HUES48 (cell line): ENCODE measurements at regions not wholly inside any gene's neighbourhood (a gene's known extent, or its start where the extent isn't known, plus 50 kb on each side); places are given as distances from the start of the nearest gene placed in this dataset.

Experiments
- H3K27ac ChIP-seq: one replicate; pipeline ENCODE4 v1.7.0; 2013; ENCODE audit warnings: low read depth, low read length, inconsistent platforms
- H3K27me3 ChIP-seq: 2 replicates; pipeline ENCODE4 v1.6.1; 2013; ENCODE audit warnings: mild to moderate bottlenecking, low read length; ENCODE audit not compliant: control insufficient read depth, insufficient read depth
- H3K36me3 ChIP-seq: 2 replicates; pipeline ENCODE4 v1.6.1; 2013; ENCODE audit warnings: low read length; ENCODE audit not compliant: control insufficient read depth, insufficient read depth
- H3K4me1 ChIP-seq: 2 replicates; pipeline ENCODE4 v1.6.1; 2013; ENCODE audit warnings: mild to moderate bottlenecking, low read length; ENCODE audit not compliant: control insufficient read depth, insufficient read depth
- H3K4me3 ChIP-seq: 2 replicates; pipeline ENCODE4 v1.5.1; 2013; ENCODE audit warnings: mild to moderate bottlenecking, low read depth, low read length
- H3K9ac ChIP-seq: 2 replicates; pipeline ENCODE4 v1.6.1; 2013; ENCODE audit warnings: mild to moderate bottlenecking, low read depth, low read length, moderate library complexity
- H3K9me3 ChIP-seq: 2 replicates; pipeline ENCODE4 v1.6.1; 2013; ENCODE audit warnings: low read length; ENCODE audit not compliant: control insufficient read depth, insufficient read depth

- no peak overlapping the region for H3K9ac ChIP-seq
- no peak overlapping the region for H3K4me3 ChIP-seq
- H3K9me3 ChIP-seq, result no peaks in the 10 kb centered on the region
- H3K36me3 ChIP-seq, result no peaks in the 10 kb centered on the region
- no peaks in the 10 kb centered on the region for H3K27me3 ChIP-seq
- H3K27ac ChIP-seq, result no peak overlapping the region
- H3K4me1 ChIP-seq, result no peaks in the 10 kb centered on the region
These were observed 185.4 kb downstream of the SEC14L1 start for GRCh38 chr17:77326076-77326591.

DNA sequence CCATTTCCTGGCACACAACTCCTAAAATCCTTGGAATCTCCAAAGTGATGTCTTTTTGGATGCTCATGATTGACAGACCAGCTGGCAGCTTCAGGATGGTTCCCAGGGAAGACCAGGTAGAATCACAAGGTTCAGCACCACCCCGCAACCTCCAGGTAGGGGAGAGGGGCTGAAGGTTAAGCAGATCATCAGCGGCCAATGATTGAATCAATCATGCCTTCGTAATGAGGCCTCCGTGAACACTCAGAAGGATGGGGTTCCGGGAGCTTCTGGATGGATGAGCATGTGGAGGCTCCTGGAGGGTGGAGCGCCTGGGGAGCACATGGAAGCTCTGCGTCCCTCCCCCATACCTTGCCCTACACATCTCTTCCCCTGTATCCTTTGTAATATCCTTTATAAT is 185.9 kb downstream of the SEC14L1 start:
- H3K9ac ChIP-seq, result no peak overlapping the region

GRCh38 chr17:77327181-77327565 is 186.4 kb downstream of the SEC14L1 start:
- no peak overlapping the region for H3K9ac ChIP-seq
- H3K4me1 ChIP-seq, result no peaks in the 10 kb centered on the region
- H3K27ac ChIP-seq, result no peak overlapping the region
- H3K27me3 ChIP-seq, result no peaks in the 10 kb centered on the region
- H3K9me3 ChIP-seq, result no peaks in the 10 kb centered on the region
- H3K4me3 ChIP-seq, result no peak overlapping the region
- no peaks in the 10 kb centered on the region for H3K36me3 ChIP-seq

More for the DNA sequence above, 185.9 kb downstream of the SEC14L1 start:
- Histone ChIP-seq H3K27me3 (no peaks in the 10 kb centered on the region), H3K36me3 (no peaks in the 10 kb centered on the region), H3K9me3 (no peaks in the 10 kb centered on the region), H3K27ac (no peak overlapping the region), H3K4me3 (no peak overlapping the region), H3K4me1 (no peaks in the 10 kb centered on the region)

DNA sequence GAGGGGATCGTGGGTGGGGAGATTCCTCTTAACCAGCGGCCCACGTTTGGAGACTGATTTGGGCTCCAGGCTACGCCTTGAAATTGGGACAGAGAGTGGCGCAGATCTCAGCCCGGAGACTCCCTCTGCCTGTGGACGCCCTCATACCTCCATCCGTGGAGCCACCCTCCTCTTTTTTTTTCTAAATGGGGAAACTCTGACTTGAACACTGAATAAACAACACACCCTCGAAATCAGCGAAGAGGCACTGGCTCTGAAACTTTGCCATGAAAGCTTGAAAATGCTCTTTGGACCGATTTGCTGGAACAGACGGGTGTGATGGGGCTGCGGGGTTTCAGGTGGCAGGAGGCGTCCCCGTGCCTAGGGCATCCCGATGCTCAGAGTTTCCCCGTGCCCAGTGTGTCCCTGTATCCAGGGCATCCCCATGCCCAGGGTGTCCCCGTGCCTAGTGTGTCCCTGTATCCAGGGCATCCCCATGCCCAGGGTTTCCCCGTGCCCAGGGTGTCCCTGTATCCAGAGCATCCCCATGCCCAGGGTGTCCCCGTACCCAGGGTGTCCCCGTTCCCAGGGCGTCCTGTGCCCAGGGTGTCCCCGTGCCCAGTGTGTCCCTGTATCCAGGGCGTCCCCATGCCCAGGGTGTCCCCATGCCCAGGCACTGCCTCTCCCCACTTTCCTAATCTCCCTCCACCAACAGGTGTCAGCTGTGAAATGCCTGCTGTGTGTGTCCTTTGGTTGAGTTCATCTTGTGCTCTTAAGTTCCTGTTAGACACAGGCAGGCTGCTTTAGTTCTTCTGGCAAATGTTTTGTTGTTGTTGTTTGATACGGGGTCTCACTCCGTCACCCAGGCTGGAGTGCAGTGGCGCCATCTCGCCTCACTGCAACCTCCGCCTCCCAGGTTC is 187.0 kb downstream of the SEC14L1 start:
- no peak overlapping the region for H3K9ac ChIP-seq
- no peaks in the 10 kb centered on the region for H3K4me1 ChIP-seq
- H3K4me3 ChIP-seq, result no peak overlapping the region
- no peaks in the 10 kb centered on the region for H3K27me3 ChIP-seq
- no peak overlapping the region for H3K27ac ChIP-seq
- H3K9me3 ChIP-seq, result no peaks in the 10 kb centered on the region
- no peaks in the 10 kb centered on the region for H3K36me3 ChIP-seq

- H3K27ac ChIP-seq, result no peak overlapping the region
- H3K27me3 ChIP-seq, result no peaks in the 10 kb centered on the region
- H3K9ac ChIP-seq, result no peak overlapping the region
- H3K36me3 ChIP-seq, result no peaks in the 10 kb centered on the region
- no peak overlapping the region for H3K4me3 ChIP-seq
- H3K9me3 ChIP-seq, result no peaks in the 10 kb centered on the region
- no peaks in the 10 kb centered on the region for H3K4me1 ChIP-seq
These were observed 188.3 kb downstream of the SEC14L1 start for GRCh38 chr17:77328823-77329740.

GRCh38 chr17:77329741-77330531 is 189.2 kb downstream of the SEC14L1 start:
- no peak overlapping the region for H3K4me3 ChIP-seq
- H3K4me1 ChIP-seq, result no peaks in the 10 kb centered on the region
- no peak overlapping the region for H3K9ac ChIP-seq

DNA sequence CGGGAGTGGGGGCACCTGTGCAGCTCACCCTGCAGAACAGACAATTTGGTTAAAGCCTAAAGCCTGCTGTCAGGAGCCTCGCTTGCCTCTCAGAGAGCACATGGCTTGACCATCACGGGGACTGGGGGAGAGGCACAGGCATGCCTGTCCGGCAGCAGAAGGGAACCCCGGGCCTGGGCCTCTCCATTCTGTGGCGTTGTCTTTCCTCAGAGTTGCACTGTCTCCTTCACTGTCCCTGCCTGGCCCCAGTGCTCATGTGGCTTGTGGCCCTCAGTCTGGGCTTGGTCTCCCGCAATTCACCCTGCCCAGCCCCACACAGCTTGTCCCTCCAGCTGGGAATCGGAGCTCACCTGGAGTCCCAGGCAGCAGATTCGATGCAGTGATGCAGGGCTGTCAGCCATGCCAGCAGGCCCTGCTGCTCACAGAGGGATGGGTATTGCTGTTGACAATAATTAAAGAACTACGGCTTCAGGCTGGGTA is 189.9 kb downstream of the SEC14L1 start:
- Histone ChIP-seq H3K27me3 (no peaks in the 10 kb centered on the region), H3K4me3 (no peak overlapping the region), H3K9ac (no peak overlapping the region), H3K27ac (no peak overlapping the region), H3K4me1 (no peaks in the 10 kb centered on the region), H3K36me3 (no peaks in the 10 kb centered on the region), H3K9me3 (no peaks in the 10 kb centered on the region)

More at GRCh38 chr17:77329741-77330531, 189.2 kb downstream of the SEC14L1 start:
- no peaks in the 10 kb centered on the region for H3K9me3 ChIP-seq
- no peaks in the 10 kb centered on the region for H3K27me3 ChIP-seq
- no peaks in the 10 kb centered on the region for H3K36me3 ChIP-seq
- no peak overlapping the region for H3K27ac ChIP-seq

DNA sequence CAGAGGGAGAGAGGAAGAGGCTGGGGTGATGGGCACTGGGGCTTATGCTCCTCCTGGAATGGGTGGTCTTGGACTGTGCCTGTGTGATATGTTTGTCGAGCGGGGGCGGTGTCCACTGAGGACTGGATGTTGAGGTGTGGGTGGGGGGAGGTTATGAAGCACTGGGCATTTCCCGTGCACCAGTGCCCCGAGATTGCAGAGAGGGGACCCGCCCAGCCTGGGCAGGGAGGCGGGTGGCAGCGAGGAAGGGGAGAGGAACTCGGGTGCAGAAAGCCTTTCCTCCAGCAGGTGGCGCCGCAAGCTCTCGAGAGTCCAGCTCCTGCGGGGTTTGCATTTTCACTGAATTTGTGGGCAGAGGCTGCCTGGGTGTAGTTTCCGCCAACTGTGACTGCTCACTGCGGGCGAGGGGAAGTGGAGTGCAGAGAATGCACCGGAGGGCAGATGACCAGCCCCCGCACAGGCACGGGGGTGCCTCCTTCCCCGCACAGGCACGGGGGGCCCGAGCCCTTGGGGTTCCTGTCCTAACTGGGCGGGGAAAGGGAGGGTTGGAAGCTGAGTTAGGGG is 190.6 kb downstream of the SEC14L1 start:
- H3K4me3 ChIP-seq, result no peak overlapping the region
- no peaks in the 10 kb centered on the region for H3K27me3 ChIP-seq
- no peaks in the 10 kb centered on the region for H3K9me3 ChIP-seq
- no peak overlapping the region for H3K27ac ChIP-seq
- H3K9ac ChIP-seq, result no peak overlapping the region
- no peaks in the 10 kb centered on the region for H3K36me3 ChIP-seq
- H3K4me1 ChIP-seq, result no peaks in the 10 kb centered on the region

DNA sequence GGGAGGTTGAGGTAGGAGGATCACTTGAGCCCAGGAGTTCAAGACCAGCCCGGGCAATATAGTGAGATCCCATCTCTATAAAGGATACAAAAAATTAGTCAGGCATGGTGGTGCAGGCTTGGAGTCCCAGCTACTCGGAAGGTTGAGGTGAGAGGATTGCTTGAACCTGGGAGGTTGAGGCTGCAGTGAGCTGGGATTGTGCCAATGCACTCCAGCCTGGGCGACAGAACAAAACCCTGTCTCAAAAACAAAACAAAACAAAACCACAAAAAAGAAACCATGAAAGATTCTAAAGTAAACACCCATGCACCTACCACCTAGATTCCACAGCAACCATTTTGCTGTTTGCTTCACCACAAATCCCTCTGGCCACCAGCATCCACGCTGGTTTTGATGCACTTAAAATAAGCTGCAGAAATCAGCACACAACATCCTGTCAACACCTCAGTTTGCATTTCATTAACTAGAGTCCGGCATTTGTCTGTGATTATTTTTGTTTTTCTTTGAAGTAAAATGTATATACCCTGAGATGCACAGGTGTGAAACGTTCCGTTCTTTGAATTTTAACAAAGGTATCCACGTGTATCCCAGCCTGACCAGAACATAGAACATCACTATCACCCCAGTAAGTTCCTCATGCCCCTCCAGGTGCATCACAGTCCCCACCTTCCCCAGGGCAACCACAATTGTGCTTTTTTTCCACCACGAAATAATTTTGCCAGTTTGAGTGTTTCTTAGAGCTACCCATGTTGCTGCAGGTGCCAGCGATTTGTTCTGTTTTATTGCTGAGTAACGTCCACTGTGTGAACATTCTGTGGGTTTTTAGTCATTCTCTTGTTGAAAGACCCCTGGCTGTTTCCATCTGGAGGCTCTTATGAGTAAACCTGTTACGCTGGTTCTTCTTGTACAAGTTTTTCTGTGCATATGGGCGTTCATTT is 191.5 kb downstream of the SEC14L1 start:
- Histone ChIP-seq H3K4me1 (no peaks in the 10 kb centered on the region), H3K27ac (no peak overlapping the region), H3K9ac (no peak overlapping the region), H3K36me3 (no peaks in the 10 kb centered on the region), H3K4me3 (no peak overlapping the region), H3K9me3 (no peaks in the 10 kb centered on the region), H3K27me3 (no peaks in the 10 kb centered on the region)
